BE2C (cell line): ENCODE measurements at regions not wholly inside any gene's neighbourhood (a gene's known extent, or its start where the extent isn't known, plus 50 kb on each side); places are given as distances from the start of the nearest gene placed in this dataset.

ENCODE experiments used
- DNase-seq: peaks from one replicate; pipeline ENCODE4 v3.0.0-alpha.2; 2020
- H3K27me3 ChIP-seq: fragments of 250-450 bp; sonication (Bioruptor Pico); 2 replicates; pipeline ENCODE4 v1.5.1; 2020; ENCODE audit warnings: mild to moderate bottlenecking
- H3K36me3 ChIP-seq: fragments of 250-450 bp; sonication (Bioruptor Pico); 2 replicates; pipeline ENCODE4 v1.5.1; 2020; ENCODE audit warnings: mild to moderate bottlenecking
- H3K4me1 ChIP-seq: fragments of 250-450 bp; sonication (Bioruptor Pico); 2 replicates; pipeline ENCODE4 v1.5.1; 2020
- H3K4me3 ChIP-seq: 2 replicates; pipeline ENCODE4 v1.5.1; 2011; ENCODE audit warnings: low read depth, low read length
- H3K9me3 ChIP-seq: fragments of 250-450 bp; sonication (Bioruptor Pico); 2 replicates; pipeline ENCODE4 v1.5.1; 2020
- CTCF ChIP-seq: IDR thresholded peaks from 2 replicates; pipeline ENCODE4 v1.5.1; 2012; ENCODE audit warnings: mild to moderate bottlenecking, low read depth, low read length

- no peak overlapping the region for H3K4me3 ChIP-seq
- H3K36me3 ChIP-seq: no peaks in the 10 kb centered on the region
- H3K9me3 ChIP-seq: no peaks in the 10 kb centered on the region; the same call in 1 of the 2 replicates
- no peak for TF ChIP-seq CTCF
- H3K4me1 ChIP-seq: no peaks in the 10 kb centered on the region
- H3K27me3 ChIP-seq: no peaks in the 10 kb centered on the region
- DNase-seq: no peak
These were observed 87.2 kb upstream of the IRX1 start for GRCh38 chr5:3508395-3508794.

- TF ChIP-seq CTCF: no peak
- DNase-seq: no peak
- H3K27me3 ChIP-seq: no peaks in the 10 kb centered on the region
- no peak overlapping the region for H3K4me3 ChIP-seq
- H3K9me3 ChIP-seq: no peaks in the 10 kb centered on the region
- H3K4me1 ChIP-seq: no peaks in the 10 kb centered on the region
- no peaks in the 10 kb centered on the region for H3K36me3 ChIP-seq
These were observed 104.6 kb upstream of the IRX1 start for GRCh38 chr5:3490957-3491507.

- DNase-seq: no peak
- H3K9me3 ChIP-seq: no peaks in the 10 kb centered on the region
- no peak overlapping the region for H3K4me3 ChIP-seq
- no peak for TF ChIP-seq CTCF
- H3K4me1 ChIP-seq: no peaks in the 10 kb centered on the region
- H3K36me3 ChIP-seq: no peaks in the 10 kb centered on the region
- H3K27me3 ChIP-seq: no peaks in the 10 kb centered on the region
These were observed 106.3 kb upstream of the IRX1 start for GRCh38 chr5:3489239-3489843.

- Histone ChIP-seq H3K9me3 (no peaks in the 10 kb centered on the region), H3K27me3 (no peaks in the 10 kb centered on the region), H3K36me3 (no peaks in the 10 kb centered on the region), H3K4me1 (no peaks in the 10 kb centered on the region), H3K4me3 (no peak overlapping the region)
- TF ChIP-seq CTCF: no peak
- DNase-seq: no peak
These were observed 110.8 kb upstream of the IRX1 start for GRCh38 chr5:3484836-3485235.

GRCh38 chr5:3481175-3481574 lies 114.5 kb upstream of the IRX1 start:
- no peak for DNase-seq
- no peak for TF ChIP-seq CTCF
- no peak overlapping the region for H3K4me3 ChIP-seq
- no peaks in the 10 kb centered on the region for H3K36me3 ChIP-seq
- H3K27me3 ChIP-seq: no peaks in the 10 kb centered on the region
- H3K9me3 ChIP-seq: no peaks in the 10 kb centered on the region
- no peaks in the 10 kb centered on the region for H3K4me1 ChIP-seq

- H3K36me3 ChIP-seq: no peaks in the 10 kb centered on the region
- no peaks in the 10 kb centered on the region for H3K27me3 ChIP-seq
- H3K4me3 ChIP-seq: no peak overlapping the region
- no peak for DNase-seq
- no peak for TF ChIP-seq CTCF
- no peaks in the 10 kb centered on the region for H3K9me3 ChIP-seq
- H3K4me1 ChIP-seq: no peaks in the 10 kb centered on the region
These were observed 120.0 kb upstream of the IRX1 start for GRCh38 chr5:3475674-3476073.
